Liver (tissue), 3 donors: ENCODE measurements at regions not wholly inside any gene's neighbourhood (a gene's known extent, or its start where the extent isn't known, plus 50 kb on each side); places are given as distances from the start of the nearest gene placed in this dataset.

Experiments
- EGR1 ChIP-seq, 2 donors: IDR thresholded peaks; 2 replicates each; pipeline ENCODE4 v1.6.1; 2016 to 2018; ENCODE audit warnings: antibody characterized with exemption in 2 of 2, low read depth in 2 of 2
- TF ChIP-seq, protein P1 (sequence below): fragments of 150-350 bp; IDR thresholded peaks from 2 replicates; pipeline ENCODE4 v1.5.1; 2017; ENCODE audit warnings: improper control_type of control experiment, low read depth, low read length; ENCODE audit not compliant: missing input control
- donor health status: healthy.
- donor health status: healthy.

DNA sequence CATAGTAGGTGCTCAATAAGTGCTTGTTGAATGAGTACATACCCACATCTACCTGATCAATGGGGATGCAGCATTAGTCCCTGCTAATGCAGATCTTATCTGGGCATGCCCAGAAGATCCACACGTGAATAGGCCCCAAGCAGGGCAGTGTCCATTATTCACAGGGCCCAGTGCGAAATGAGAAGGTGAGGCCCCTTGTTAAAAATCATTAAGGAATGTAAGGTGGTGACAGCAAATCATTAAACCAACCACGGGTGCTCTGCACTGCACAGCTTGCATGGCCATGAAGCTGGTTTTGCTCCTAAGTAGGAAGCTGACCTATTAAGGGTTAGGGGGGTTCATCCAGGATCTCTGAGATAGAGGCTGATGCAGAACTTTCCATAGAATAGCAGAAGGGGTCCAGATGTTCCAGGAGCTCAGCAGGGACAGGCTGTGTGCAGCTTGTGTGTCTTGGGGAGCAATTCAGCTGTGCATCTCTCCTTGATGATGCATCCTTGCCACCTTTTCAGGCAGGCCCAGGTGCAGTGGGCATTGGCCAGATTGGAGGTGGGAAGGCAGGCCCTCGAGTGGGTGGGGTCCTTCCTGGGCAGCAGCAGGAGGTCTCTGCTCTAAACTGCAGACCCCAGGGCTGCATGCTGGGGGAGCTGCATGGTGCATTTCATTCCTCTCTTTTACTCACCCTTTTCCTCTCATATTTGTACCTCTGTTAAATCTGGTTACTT lies 231.3 kb upstream of the PWP1 start:
- TF ChIP-seq, protein P1, sequence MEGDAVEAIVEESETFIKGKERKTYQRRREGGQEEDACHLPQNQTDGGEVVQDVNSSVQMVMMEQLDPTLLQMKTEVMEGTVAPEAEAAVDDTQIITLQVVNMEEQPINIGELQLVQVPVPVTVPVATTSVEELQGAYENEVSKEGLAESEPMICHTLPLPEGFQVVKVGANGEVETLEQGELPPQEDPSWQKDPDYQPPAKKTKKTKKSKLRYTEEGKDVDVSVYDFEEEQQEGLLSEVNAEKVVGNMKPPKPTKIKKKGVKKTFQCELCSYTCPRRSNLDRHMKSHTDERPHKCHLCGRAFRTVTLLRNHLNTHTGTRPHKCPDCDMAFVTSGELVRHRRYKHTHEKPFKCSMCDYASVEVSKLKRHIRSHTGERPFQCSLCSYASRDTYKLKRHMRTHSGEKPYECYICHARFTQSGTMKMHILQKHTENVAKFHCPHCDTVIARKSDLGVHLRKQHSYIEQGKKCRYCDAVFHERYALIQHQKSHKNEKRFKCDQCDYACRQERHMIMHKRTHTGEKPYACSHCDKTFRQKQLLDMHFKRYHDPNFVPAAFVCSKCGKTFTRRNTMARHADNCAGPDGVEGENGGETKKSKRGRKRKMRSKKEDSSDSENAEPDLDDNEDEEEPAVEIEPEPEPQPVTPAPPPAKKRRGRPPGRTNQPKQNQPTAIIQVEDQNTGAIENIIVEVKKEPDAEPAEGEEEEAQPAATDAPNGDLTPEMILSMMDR: no peak
- no peak for TF ChIP-seq EGR1 (IDR thresholded peaks at IDR 0.05; ENCODE audit: low read depth in 2 of 2)
